Stimulated activated CD4-positive, alpha-beta T cell treated with anti-CD3 and anti-CD28 coated beads, TNF-alpha, amount 100 ng/mL, for 24 hours (primary cell): ENCODE measurements at regions not wholly inside any gene's neighbourhood (a gene's known extent, or its start where the extent isn't known, plus 50 kb on each side); places are given as distances from the start of the nearest gene placed in this dataset.
A peak's percentile ranks its signal among the peaks of the same experiment; 100 is the strongest.
"Not testable (repeated sequence)": the region's sequence is repeated elsewhere in the genome, so short reads cannot be mapped to it uniquely, and the experiment has no call there.

Experiments
- DNase-seq, 3 experiments: peaks; one replicate each; pipeline ENCODE4 v3.0.0-alpha.2; 2020; ENCODE audit warnings: low read depth in 3 of 3

DNA sequence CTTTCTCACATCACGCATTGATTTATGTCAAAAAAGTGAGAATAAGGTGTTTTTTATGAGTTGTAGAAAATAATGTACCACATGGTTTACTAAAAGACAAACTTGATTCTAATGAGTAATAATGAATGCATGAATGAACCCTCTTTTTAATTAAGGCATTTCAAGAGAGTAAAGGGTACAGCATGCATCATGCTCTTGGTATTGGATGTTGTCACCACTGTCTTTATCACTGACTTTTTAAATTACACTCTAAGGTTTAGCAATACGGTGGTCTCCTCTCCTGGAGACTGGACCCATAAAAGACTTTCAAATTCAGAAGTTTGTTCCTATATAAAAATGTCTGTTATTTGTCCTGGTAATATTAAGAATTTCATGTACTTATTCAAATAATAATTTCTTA, 277.5 kb upstream of the TGFBR2 start:
- DNase-seq, result not testable (repeated sequence)

DNA sequence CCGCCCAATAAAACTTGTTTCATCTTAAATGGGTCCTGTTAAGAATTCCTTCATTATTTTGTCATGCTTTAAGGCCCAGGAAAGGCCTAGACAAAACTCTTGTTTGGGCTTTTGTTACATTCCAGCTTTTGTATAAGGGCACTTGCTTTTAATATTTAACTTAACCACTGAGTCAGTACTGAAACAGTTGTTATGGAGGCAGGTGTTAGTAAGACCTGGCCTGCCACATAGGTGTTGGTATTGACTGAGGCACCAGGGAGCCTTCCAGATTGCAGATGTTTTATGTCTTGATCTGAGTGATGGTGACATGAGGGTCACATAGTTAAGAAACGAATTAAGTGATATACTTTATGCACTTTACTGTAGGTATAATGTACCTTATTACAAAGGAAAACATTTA, 274.9 kb upstream of the TGFBR2 start:
- no peak for DNase-seq

DNA sequence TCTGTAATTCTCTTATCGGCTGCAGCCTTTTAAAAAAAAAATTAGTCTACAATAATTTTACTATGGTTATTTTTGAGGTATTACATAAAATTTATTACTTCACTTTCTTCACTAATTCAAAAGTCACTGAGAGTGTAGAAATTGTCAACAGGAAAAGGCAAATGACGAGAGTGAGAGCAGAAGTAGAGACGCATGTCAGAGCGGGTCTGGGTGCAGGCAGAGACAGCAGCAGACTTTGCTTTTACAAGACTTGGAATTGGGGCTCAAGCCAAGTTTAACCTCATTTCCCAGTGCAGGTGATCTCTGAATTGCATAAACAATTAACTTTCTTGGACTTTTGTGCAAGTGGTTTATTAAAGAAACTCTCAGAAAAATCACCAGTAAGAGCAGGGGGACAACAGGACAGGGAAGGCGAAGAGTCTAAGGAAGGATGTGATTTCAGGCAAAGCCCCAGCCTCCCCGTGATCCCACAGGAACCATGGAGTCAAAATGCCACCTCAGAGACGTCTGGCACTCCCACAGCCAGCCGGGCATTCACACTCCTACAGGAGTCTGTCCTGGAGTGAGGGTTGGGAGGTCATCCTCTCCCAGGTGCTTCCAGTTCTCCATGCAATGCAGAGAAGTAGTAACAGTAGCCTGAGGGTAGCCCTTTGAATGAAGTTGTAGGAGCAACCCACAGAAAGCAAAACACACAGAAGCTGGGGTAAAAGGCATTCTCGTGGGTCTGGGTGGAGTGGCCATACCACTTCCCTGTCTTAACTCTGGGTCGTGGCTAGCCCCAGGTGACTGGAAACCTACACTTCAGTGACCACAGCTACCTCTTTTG, 274.0 kb upstream of the TGFBR2 start:
- DNase-seq, result no peak

DNA sequence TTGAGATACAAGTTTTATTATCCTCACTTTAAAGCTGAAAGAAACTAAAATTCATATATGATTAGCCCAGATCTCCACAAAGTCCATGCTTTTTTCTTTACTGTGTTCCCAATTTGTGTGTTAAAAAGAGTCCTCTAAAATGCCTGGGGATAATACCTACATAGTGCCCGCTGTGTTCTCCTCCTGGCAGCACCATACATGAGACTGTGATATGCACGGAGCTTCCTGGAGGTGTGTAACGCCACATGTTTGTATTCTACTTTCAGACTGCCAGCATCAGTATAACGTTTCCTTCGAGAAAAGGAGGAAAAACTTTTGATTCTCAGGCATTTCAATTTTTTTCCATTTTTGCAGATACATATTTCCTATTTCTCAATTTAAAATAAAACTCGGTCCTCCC, 273.3 kb upstream of the TGFBR2 start:
- no peak for DNase-seq

DNA sequence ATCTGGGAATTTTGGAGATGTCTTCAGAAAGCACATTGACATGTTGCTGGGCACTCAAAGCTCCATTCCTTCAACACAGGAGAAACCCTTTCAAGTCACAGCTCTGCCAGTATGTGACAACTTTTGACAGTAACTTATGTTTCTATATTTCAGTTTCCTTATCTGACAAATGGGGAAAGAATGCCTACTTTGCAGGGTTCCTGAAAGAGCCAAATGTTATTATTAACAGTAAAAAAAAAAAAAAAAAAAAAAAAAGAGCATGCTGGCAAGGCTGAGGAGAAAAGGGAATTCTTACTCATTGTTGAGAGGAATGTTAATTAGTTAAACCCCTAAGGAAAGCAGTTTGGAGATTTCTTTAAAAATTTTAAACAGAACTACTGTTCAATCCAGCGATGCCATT, 272.5 kb upstream of the TGFBR2 start:
- no peak for DNase-seq

DNA sequence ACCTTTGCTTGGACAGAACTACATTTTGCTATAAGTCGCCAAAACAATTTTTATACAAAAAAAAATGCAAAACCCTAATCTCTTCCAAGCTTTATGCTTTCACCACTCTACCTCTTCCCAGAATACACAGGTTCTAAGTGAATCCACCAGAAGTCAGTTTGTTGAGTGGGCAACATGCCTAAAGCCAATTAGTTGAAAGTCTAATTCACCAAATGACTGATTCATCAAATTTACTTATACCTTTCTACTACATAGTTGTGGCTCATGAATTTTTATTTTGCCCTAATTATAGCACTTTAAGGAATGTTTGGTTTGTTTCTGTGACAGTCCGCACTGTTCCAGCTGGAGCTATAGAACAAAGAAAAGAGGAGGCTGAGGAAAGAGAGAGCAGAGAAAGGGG, 265.9 kb upstream of the TGFBR2 start:
- DNase-seq, result no peak

DNA sequence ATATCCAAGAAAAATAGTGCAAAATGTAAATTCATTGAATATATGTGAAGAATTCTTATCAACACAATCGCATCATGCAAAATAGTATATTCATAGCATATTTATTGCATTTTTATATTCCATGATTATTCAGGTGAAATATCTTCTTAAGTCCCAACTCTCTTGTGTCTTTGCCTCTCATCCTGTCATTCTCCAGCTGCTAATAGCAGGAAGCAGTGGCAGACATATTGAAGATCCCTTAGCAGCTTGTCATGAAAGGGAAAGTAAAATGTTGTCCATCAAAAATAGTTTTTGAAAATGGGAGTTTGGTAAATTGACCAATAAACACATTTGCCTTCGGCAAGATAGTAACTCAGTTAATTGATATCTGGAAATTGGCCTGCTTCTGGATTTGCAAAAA, 265.3 kb upstream of the TGFBR2 start:
- no peak for DNase-seq

DNA sequence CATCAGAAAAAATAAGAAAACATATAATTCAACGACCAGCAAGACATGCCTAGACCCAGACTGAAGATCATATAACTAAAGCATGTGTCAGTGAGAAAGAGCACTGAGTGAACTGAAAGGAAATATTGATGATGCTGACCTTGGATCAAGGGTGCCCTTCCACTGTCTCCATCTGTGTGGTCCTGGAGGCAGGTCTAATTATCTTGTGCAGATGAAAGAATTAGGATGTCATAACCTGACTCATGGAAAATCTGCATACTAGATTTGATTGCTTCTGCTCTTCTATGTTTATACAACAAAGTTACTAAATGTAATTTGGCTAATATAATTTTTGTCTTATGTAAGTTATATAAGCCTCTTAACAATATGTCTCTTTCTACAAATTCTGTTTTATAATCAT, 264.6 kb upstream of the TGFBR2 start:
- no peak for DNase-seq

DNA sequence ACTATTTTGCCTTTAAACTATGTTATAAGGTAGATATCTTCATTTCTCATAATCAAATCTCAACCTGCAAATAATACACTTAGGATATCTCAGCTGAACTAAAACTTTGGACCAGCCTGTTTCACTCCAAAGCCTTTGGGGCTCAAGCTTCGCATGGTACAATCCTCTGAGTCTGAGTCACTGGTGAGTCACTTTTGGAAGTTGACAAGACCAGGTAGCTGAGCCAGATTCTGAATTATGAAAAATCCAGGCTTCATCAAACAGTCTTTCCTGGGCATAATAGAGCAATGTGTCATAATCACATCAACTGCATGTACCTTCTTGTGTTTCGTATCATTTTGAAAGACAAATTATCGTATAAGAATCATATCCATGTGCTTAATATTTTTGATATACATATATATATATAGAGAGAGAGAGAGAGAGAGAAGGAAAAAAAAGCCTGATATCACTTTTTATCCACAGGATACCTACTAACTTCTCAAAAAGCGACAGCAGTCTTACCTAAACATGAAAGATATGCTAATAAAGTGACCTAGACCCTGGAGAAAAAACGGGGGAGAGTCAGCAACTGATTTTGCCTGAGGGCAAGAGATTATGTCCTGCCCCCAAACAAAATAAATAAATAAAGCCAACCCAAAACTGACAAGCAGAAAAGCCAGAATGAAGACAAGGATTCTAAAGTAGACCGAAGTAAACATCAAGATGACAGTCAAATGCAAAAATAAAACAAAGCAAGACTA, 263.9 kb upstream of the TGFBR2 start:
- no peak for DNase-seq

DNA sequence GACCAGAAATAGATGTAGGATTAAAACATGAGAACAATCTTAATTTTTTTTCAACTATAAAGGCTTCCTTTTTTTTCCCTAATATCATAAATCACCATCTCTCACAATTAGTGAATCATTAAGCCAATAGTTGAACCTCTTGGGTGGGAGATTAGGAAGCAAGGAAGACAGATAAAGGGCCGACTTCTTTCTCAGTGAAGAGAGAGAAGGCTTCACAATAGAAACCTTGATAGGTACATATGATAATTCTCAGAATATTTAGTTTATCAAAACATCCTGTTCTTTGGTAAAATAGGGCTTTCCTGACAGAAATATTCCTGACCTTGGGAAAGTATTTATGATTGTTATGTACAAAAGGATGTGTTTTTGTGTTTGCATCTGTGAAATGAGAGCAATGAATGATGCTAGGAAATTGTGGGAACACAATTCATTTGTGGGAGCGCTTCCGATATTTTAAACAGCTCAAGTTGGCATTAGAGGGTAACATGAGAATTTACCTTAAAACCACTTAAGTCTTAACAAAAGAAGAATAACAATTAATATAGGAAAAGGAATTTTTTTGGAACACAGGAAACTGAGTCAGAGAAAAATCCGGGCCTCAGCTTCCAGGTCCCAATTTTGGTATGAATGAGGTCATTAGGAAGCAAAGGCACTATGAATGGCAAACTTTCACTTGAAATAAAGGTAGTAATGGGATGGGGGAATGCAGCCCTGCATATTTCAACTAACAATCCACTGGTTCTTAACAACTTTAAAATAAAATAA, 263.2 kb upstream of the TGFBR2 start:
- DNase-seq, result no peak

DNA sequence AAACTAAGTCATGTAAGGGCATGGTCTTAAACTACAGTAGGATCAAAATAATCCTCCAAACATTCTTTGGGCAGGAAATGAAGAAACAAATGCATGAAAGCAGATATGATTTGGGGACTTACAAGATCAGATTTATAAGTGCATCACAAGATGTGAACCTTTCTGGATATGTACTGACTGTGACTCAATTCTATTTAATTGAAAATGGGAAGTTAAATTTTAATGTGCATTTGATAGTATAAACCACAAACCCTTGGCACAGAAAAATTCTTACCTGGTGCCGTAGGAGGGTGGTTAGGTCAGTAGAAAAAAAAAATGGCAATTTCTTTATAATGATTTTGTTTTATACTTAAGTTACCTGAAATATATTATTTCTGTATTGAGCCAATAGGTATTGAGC, 262.5 kb upstream of the TGFBR2 start:
- no peak for DNase-seq

DNA sequence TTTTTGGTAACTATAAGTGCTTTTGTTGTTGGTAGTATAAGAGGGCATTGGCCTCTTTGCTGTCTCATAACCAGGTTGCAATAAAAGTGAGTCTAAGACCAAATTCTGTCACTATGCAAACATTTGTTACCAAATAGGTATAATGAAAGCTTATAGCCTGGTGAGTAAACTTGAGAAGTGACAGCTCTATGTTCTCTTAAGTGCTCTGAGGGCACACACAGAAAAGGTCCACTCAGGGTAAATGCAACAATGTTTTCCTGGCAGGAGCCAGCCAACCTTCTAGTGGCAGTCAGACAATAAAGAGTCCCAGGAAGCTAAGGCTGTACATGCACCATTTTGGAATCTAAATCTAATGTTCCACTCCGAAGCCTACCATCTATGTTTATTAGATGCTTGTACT, 262.1 kb upstream of the TGFBR2 start:
- DNase-seq, result no peak

DNA sequence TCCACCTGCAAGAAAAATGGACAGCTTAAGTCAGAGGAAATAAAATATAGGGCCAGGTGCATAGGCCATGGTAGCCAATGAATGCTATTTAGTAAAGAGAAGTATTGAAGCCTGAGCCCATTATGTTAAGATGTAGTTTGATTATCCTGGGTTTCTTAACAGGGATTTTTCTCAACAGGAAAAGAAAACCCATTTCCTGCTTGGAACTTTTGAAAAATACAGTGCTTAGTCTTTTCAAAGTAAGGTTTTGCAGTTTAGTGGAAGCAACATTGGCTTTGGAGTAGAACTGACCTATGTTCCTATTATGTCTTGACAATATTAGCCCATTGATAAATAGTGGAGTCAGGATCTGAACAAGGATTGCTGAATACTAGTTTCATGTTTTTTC, 259.5 kb upstream of the TGFBR2 start:
- no peak for DNase-seq

DNA sequence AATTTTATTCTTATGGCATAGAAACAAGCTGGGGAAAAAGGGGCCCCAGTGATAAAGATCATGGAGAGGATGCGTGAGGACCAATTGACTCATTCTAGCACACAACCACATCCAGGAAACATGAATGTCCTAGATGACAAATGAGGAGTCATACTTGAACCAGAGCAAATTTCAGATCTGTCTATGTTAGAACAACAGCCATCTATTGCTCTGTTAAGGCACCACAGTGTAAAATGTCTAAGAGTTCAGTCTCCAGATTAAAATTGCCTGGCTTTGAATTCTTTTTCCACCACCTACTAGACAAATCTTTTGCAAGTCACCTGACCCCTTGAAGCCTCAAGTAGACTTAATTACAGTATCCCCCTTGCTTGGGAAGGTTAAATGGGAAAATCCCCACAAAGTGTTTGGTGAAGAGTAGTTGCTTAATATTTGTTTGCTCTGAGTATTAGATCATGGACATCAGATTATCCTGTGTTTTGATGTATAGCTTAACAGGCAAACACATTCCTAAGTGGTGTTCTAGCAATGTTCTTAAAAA, 258.7 kb upstream of the TGFBR2 start:
- DNase-seq, result peak; percentile 20 to 35 (median 30)

DNA sequence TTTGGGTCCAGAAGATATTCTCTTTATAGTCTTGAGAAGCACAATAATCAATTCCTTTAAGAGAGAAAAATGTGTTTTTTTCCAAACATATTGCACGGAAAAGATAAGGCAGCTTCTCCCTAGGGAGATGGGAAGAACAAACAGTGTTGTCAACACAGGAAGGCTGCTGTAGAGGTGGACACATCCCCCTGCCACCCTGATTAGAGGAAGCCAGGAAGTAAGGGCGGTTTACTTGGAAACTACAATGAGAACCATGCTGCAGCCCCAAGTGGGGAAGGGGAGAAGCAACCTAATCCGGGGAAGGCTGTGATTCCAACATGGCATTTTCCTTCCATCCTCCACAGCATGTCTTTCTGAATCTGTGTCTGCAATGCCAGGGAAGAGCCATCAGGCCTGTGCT, 256.9 kb upstream of the TGFBR2 start:
- no peak for DNase-seq

DNA sequence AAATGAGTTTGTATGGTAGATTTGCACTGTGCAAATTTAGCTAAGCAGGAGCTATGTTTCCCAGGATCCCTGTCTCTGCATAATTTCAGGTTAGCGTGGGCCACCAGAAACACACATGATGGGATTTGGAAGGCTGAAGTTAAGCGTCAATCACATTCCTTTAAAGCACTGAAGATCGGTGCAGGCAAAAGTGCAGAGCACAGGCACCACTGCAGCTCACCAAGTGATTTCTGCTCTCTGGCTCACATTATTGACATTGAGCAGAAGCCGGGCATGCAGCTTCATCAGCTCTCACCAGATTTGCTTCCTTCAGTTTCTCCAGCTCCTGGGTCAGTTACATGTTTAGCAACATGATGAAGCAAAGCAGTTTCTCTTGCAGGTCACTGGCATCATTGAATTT, 256.4 kb upstream of the TGFBR2 start:
- DNase-seq, result no peak

DNA sequence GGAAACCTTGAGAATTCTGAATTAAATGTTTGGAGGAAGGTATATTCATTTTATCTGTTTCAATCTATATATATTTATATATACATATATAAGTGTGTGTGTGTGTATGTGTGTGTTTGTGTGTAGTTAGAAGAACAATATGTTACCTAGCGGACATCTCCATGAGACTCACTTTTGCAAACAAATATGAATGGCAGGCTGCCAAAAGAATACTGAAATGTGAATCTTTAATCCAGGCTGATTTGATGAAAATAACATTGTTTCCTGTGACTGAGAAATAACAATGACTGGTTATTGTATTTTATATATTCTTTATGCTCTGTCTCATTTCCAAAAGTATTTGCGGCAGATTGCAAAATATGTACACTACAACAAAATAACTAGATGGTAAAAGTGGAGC, 255.5 kb upstream of the TGFBR2 start:
- no peak for DNase-seq

DNA sequence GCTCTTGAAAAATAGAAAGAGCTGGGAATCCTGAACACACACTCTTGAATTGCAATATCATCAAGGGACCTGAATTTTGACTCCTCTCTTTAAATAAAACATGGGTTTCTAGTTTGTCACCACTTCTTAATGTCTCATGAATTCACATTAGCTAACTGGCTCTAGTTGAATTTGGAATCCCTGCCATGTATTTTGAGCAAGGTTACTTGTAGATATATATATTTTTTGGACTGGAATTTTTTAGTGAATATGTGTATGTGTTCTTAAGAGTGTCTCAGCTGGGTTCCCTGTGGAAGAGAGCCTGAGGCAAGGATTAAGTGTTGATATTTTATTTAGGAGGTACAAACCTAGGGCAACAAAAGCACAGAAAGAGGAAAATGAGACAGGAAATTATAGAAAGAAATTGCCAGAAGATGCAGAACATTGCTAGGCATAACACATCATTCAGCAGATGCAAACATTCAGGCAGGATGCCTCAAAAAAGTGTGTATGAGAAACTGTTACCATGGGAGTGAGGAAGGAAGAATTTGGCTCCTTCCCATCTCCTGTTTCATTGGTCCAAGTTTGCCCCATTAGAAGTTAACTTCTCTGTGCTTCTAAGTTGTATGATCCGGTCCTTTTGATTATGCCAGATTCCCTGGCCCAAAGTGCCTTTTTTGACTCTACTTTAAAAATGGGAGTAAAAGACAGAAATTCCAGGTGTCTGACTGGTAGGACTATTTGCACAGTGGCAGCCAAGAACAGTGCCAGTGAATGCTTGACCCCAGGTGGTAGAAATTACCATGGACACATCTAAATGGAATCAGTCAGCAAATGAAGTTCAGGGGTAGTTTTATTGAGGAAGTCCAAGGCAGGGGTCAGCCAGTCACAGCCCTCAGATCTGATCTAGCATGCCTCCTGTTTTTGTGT, 253.7 kb upstream of the TGFBR2 start:
- no peak for DNase-seq

DNA sequence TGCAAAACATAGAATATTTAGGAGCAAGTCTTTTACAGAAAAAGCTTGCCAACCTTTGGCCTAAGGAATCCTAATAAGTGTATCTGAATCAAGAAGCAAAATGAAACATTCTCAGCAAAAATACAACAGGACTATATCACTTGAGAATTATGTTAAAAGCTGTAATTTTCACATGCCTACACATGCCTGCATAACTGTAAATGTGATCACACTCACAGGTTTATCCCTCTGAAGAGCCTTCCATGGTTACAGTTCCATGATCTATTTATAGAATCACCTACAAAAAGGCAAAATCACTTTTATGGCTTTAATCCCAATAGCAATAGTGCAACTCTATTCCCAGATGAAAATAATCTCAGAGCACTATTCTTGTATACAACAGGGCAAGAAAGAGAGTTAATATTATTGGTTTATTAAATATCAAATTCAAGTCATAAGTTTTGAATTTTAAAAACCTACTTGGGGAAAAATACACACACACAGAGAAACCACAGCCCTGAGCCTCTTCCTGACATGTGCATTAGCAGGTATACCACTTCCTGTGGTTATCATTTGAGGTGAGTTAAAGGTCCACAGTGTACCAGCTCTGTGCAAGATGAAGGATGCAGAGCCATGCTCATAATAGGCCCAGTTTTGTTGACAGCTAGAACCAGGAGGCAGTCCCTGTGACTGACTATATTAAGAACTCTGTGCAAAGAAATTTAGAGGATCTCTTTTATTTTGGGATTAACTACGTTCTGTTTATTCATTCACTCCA, 252.5 kb upstream of the TGFBR2 start:
- peak in 1 of 3 experiments; percentile 20 for DNase-seq

DNA sequence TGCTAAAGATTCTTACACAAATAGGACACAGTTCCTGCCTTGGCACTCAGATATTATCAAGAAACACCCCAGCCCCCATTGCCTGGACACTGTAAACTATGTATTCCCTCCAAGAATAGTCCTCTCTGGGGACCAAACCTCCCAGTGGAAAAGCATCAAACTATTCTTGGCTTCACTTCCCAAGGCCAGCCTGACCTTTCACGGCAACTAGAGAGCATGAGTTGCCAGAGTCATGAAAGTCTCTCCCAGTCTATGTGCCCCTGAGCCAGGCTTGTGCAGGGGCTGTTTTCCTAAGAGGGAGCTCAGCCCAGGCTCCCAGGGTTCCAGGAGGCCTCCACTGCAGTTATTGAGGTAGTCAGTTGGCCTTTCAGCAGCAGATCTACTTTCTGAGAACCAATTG, 251.9 kb upstream of the TGFBR2 start:
- DNase-seq, result no peak

DNA sequence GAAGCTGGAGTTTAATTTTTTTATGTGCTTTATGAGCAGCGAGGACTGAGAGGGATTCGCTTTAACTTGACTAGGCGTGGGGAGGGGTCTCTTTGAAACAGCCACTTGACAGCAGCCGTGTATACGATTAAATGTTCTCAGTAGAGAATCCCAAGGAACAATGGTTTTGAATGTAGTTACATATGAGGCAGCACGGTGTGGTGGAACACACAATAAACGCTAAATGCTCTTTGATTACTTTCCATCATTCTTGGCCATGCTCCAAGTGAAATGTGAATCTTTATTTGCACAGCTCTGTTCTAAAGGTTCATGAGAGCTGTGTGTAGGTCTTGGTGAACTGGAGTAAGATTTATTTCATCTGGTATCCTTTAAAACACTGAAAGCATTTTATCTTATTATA, 251.4 kb upstream of the TGFBR2 start:
- no peak for DNase-seq
